HFFc6 (cell line): ENCODE measurements at regions not wholly inside any gene's neighbourhood (a gene's known extent, or its start where the extent isn't known, plus 50 kb on each side); places are given as distances from the start of the nearest gene placed in this dataset.

Experiments
- DNase-seq: peaks from one replicate; pipeline ENCODE4 v3.0.0-alpha.2; 2018
- H3K27ac Mint-ChIP-seq: 2 replicates; pipeline ENCODE4 v1.8.0; 2020; ENCODE audit warnings: mild to moderate bottlenecking, mixed read lengths
- H3K27me3 Mint-ChIP-seq: 2 replicates; pipeline ENCODE4 v1.8.0; 2021; ENCODE audit warnings: mild to moderate bottlenecking, moderate library complexity, mixed read lengths; ENCODE audit not compliant: insufficient read depth
- H3K36me3 Mint-ChIP-seq: 2 replicates; pipeline ENCODE4 v1.8.0; 2021; ENCODE audit warnings: low read depth, mixed read lengths
- H3K4me1 Mint-ChIP-seq: 2 replicates; pipeline ENCODE4 v1.8.0; 2020; ENCODE audit warnings: low read depth, mixed read lengths
- H3K4me3 Mint-ChIP-seq: 2 replicates; pipeline ENCODE4 v1.8.0; 2020; ENCODE audit warnings: mild to moderate bottlenecking, moderate library complexity, mixed read lengths
- H3K9me3 Mint-ChIP-seq: 2 replicates; pipeline ENCODE4 v1.8.0; 2020; ENCODE audit warnings: mild to moderate bottlenecking, mixed read lengths
- TF ChIP-seq, protein P1 (sequence below): fragments of 200-600 bp; sonication (generic); IDR thresholded peaks from 2 replicates; pipeline ENCODE4 v1.5.0; 2021; ENCODE audit warnings: antibody characterized with exemption, mild to moderate bottlenecking

GRCh38 chrX:526295-527224 is 104.0 kb upstream of the SHOX start:
- Mint-ChIP-seq H3K27ac (no peak overlapping the region), H3K4me1 (peaks cover 12% of the 10 kb centered on the region), H3K36me3 (no peaks in the 10 kb centered on the region), H3K9me3 (0 out of 2 replicates have a peak, but pooled peaks cover 4% of the 10 kb centered on the region), H3K4me3 (no peak overlapping the region), H3K27me3 (peaks cover 4% of the 10 kb centered on the region; the same call in 1 of the 2 replicates)
- TF ChIP-seq, protein P1, sequence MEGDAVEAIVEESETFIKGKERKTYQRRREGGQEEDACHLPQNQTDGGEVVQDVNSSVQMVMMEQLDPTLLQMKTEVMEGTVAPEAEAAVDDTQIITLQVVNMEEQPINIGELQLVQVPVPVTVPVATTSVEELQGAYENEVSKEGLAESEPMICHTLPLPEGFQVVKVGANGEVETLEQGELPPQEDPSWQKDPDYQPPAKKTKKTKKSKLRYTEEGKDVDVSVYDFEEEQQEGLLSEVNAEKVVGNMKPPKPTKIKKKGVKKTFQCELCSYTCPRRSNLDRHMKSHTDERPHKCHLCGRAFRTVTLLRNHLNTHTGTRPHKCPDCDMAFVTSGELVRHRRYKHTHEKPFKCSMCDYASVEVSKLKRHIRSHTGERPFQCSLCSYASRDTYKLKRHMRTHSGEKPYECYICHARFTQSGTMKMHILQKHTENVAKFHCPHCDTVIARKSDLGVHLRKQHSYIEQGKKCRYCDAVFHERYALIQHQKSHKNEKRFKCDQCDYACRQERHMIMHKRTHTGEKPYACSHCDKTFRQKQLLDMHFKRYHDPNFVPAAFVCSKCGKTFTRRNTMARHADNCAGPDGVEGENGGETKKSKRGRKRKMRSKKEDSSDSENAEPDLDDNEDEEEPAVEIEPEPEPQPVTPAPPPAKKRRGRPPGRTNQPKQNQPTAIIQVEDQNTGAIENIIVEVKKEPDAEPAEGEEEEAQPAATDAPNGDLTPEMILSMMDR, result no peak
- no peak for DNase-seq

DNA sequence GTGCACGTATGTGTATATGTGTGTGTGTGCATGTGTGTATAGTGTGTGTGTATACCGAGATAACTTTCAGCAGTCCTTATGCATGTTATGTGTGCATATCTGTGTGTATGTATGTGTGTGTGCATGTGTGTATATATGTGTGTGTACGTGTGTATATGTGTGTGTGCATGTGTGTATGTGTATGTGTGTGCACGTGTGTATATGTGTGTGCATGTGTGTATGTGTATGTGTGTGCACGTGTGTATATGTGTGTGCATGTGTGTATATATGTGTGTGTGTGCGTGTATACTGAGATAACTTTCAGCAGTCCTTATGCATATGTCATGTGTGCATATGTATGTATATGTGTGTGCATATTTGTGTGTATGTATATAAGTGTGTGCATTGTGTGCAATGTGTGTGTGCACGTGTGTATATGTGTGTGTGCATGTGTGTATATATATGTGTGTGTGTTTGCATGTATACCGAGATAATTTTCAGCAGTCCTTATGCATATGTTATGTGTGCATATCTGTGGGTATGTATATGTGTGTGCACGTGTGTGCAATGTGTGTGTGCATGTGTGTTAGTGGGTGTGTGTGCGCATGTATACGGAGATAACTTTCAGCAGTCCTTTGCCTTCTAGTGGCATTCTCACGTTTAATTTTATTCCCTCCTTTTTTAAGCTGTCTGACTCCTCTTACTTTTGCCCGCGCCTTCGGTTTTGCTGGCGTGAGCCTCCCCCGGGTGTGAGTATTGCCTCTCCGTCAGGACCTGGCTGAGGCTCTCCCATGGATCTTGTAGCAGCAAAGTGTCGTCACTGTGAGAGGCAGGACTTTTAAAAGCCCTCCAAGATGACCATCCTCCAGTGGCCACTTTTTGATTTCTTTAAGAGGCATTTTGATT is 99.6 kb upstream of the SHOX start:
- peaks cover 4% of the 10 kb centered on the region; the same call in 1 of the 2 replicates for H3K27me3 Mint-ChIP-seq
- H3K27ac Mint-ChIP-seq, result no peak overlapping the region
- TF ChIP-seq, protein P1, result no peak
- no peak for DNase-seq
- H3K9me3 Mint-ChIP-seq, result 0 out of 2 replicates have a peak, but pooled peaks cover 4% of the 10 kb centered on the region
- H3K36me3 Mint-ChIP-seq, result no peaks in the 10 kb centered on the region
- H3K4me3 Mint-ChIP-seq, result no peak overlapping the region
- H3K4me1 Mint-ChIP-seq, result no peaks in the 10 kb centered on the region

DNA sequence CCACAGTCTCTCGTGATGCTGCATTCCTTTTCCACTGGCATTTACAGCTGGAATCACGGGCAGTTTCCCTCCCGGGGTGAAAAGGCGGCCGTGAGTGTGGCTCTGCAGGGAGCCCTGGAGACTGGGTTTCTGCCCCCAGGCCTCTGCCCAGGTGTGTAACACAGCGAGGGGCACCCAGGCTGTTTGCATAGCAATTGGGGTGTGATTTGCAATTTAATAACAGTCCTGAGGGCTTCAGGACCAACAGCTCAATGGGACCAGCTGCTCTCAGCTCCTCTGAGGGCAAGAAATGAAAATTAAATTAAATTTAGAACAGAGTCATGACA is 99.0 kb upstream of the SHOX start:
- Mint-ChIP-seq H3K4me1 (no peaks in the 10 kb centered on the region), H3K27ac (no peak overlapping the region), H3K4me3 (no peak overlapping the region), H3K27me3 (peaks cover 2% of the 10 kb centered on the region; the same call in 1 of the 2 replicates), H3K36me3 (no peaks in the 10 kb centered on the region), H3K9me3 (0 out of 2 replicates have a peak, but pooled peaks cover 4% of the 10 kb centered on the region)
- TF ChIP-seq, protein P1, result no peak
- DNase-seq, result no peak

DNA sequence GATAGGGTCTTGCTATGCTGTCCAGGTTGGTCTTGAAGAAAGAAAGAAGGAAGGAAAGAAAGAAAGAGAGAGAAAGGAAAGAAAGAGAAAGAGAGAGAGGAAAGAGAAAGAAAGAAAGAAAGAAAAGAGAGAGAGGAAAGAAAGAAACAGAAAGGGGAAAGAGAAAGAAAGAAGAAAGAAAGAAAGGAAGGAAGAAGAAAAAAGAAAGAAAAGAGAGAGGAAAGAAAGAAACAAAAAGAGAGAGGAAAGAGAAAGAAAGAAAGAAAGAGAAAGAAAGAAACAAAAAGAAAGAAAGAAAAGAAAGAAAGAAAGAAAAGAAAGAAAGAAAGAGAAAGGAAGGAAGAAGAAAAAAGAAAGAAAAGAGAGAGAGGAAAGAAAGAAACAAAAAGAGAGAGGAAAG is 95.8 kb upstream of the SHOX start:
- no peaks in the 10 kb centered on the region for H3K36me3 Mint-ChIP-seq
- H3K27ac Mint-ChIP-seq, result no peak overlapping the region
- H3K4me3 Mint-ChIP-seq, result no peak overlapping the region
- no peak for DNase-seq
- H3K9me3 Mint-ChIP-seq, result 0 out of 2 replicates have a peak, but pooled peaks cover 4% of the 10 kb centered on the region
- TF ChIP-seq, protein P1, result no peak
- H3K27me3 Mint-ChIP-seq, result no peaks in the 10 kb centered on the region
- peaks cover 5% of the 10 kb centered on the region; the same call in 1 of the 2 replicates for H3K4me1 Mint-ChIP-seq

DNA sequence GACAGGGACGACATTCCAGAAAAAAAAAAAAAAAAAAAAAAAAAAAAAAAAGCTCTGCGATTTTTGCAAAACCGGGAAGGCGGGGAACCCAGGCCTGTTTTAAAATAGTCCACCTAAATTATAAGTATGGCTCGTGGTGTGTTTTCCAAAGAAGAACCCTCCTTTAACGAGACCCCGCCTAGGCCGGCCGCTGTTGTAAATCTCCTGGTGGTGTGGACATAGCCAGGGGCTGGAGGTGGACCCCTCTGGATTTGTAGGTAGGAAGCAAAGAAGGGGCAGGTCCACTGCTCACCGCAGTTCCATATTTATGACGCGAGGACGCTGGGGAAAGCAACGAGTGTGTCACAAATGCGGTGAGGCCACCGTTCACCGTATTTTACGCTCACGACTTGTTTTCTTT is 94.0 kb upstream of the SHOX start:
- TF ChIP-seq, protein P1, result no peak
- Mint-ChIP-seq H3K9me3 (no peaks in the 10 kb centered on the region), H3K36me3 (no peaks in the 10 kb centered on the region), H3K27ac (no peak overlapping the region), H3K4me1 (peaks cover 9% of the 10 kb centered on the region), H3K4me3 (no peak overlapping the region), H3K27me3 (no peaks in the 10 kb centered on the region)
- no peak for DNase-seq
